Parathyroid adenoma (tissue), 2 donors: ENCODE measurements at regions not wholly inside any gene's neighbourhood (a gene's known extent, or its start where the extent isn't known, plus 50 kb on each side); places are given as distances from the start of the nearest gene placed in this dataset.

Source experiments
- H2AFZ ChIP-seq: fragments of 300-600 bp; sonication (generic); one replicate; pipeline ENCODE4 v1.7.0; 2017; ENCODE audit warnings: antibody characterized with exemption, mild to moderate bottlenecking
- H3K27ac ChIP-seq: fragments of 300-600 bp; sonication (generic); one replicate; pipeline ENCODE4 v1.7.0; 2017
- H3K27me3 ChIP-seq: fragments of 300-600 bp; sonication (generic); one replicate; pipeline ENCODE4 v1.7.0; 2017; ENCODE audit warnings: low read length; ENCODE audit not compliant: control insufficient read depth, insufficient read depth
- H3K36me3 ChIP-seq: fragments of 300-600 bp; sonication (generic); one replicate; pipeline ENCODE4 v1.7.0; 2017; ENCODE audit warnings: low read length; ENCODE audit not compliant: control insufficient read depth, insufficient read depth
- H3K4me1 ChIP-seq: fragments of 300-600 bp; sonication (generic); one replicate; pipeline ENCODE4 v1.7.0; 2017; ENCODE audit warnings: control low read depth
- H3K4me2 ChIP-seq: fragments of 300-600 bp; sonication (generic); one replicate; pipeline ENCODE4 v1.7.0; 2017; ENCODE audit warnings: low read length
- H3K4me3 ChIP-seq: fragments of 300-600 bp; sonication (generic); one replicate; pipeline ENCODE4 v1.7.0; 2017; ENCODE audit warnings: low read depth, low read length
- H3K79me2 ChIP-seq: fragments of 300-600 bp; sonication (generic); one replicate; pipeline ENCODE4 v1.7.0; 2017; ENCODE audit warnings: control low read depth
- H3K9ac ChIP-seq: fragments of 300-600 bp; sonication (generic); one replicate; pipeline ENCODE4 v1.7.0; 2017; ENCODE audit warnings: mild to moderate bottlenecking
- H3K9me3 ChIP-seq: fragments of 300-600 bp; sonication (generic); one replicate; pipeline ENCODE4 v1.7.0; 2017; ENCODE audit warnings: low read length; ENCODE audit not compliant: control insufficient read depth
- TF ChIP-seq, protein P1 (sequence below): fragments of 300-600 bp; sonication (generic); IDR thresholded peaks from one replicate; pipeline ENCODE4 v1.7.0; 2017; ENCODE audit warnings: antibody characterized with exemption, mild to moderate bottlenecking
- donor health status: primary hyperparathyroidism.

GRCh38 chr13:105758918-105759860 is 776.3 kb downstream of the EFNB2 start:
- no peak overlapping the region for H2AFZ ChIP-seq
- TF ChIP-seq, protein P1, sequence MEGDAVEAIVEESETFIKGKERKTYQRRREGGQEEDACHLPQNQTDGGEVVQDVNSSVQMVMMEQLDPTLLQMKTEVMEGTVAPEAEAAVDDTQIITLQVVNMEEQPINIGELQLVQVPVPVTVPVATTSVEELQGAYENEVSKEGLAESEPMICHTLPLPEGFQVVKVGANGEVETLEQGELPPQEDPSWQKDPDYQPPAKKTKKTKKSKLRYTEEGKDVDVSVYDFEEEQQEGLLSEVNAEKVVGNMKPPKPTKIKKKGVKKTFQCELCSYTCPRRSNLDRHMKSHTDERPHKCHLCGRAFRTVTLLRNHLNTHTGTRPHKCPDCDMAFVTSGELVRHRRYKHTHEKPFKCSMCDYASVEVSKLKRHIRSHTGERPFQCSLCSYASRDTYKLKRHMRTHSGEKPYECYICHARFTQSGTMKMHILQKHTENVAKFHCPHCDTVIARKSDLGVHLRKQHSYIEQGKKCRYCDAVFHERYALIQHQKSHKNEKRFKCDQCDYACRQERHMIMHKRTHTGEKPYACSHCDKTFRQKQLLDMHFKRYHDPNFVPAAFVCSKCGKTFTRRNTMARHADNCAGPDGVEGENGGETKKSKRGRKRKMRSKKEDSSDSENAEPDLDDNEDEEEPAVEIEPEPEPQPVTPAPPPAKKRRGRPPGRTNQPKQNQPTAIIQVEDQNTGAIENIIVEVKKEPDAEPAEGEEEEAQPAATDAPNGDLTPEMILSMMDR, result no peak
- H3K9ac ChIP-seq, result no peak overlapping the region
- no peak overlapping the region for H3K27ac ChIP-seq
- H3K79me2 ChIP-seq, result no peaks in the 10 kb centered on the region
- H3K36me3 ChIP-seq, result no peaks in the 10 kb centered on the region
- H3K4me2 ChIP-seq, result no peak overlapping the region
- H3K27me3 ChIP-seq, result no peaks in the 10 kb centered on the region
- no peaks in the 10 kb centered on the region for H3K9me3 ChIP-seq
- no peak overlapping the region for H3K4me3 ChIP-seq
- H3K4me1 ChIP-seq, result no peaks in the 10 kb centered on the region

- Histone ChIP-seq H3K4me3 (no peak overlapping the region), H2AFZ (no peak overlapping the region), H3K4me2 (no peak overlapping the region), H3K9ac (no peak overlapping the region), H3K36me3 (no peaks in the 10 kb centered on the region), H3K27me3 (no peaks in the 10 kb centered on the region), H3K4me1 (no peaks in the 10 kb centered on the region), H3K27ac (no peak overlapping the region), H3K9me3 (no peaks in the 10 kb centered on the region), H3K79me2 (no peaks in the 10 kb centered on the region)
- TF ChIP-seq, protein P1, result no peak
Observed at GRCh38 chr13:105740739-105741138, 794.7 kb downstream of the EFNB2 start.

- no peak overlapping the region for H3K9ac ChIP-seq
- no peaks in the 10 kb centered on the region for H3K36me3 ChIP-seq
- H3K9me3 ChIP-seq, result no peaks in the 10 kb centered on the region
- no peaks in the 10 kb centered on the region for H3K79me2 ChIP-seq
- no peak overlapping the region for H3K4me2 ChIP-seq
- no peaks in the 10 kb centered on the region for H3K4me1 ChIP-seq
- TF ChIP-seq, protein P1, result no peak
- no peak overlapping the region for H3K27ac ChIP-seq
- H3K4me3 ChIP-seq, result no peak overlapping the region
- no peak overlapping the region for H2AFZ ChIP-seq
- no peaks in the 10 kb centered on the region for H3K27me3 ChIP-seq
Observed at GRCh38 chr13:105737688-105738087, 797.8 kb downstream of the EFNB2 start.

DNA sequence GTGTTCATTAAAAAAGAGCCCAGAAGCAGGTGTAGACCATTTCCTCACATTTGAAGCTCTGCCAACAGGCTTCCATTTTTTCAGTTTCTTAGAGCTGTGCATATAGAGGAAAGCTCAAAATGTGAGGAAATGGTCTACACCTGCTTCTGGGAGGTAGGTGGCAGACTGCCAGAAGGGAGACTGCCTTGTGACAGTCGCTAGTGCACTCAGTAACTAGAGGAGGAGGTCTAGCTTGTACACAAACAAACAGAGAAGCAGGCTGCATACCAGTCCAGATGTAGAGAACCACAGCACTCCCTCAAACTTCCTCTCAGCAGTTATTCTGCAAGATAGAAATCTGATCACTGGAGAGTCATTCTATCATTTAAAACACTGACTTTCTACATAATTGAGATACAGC is 800.2 kb downstream of the EFNB2 start:
- H3K4me2 ChIP-seq, result no peak overlapping the region
- H3K79me2 ChIP-seq, result no peaks in the 10 kb centered on the region
- H3K27ac ChIP-seq, result no peak overlapping the region
- H2AFZ ChIP-seq, result no peak overlapping the region
- H3K27me3 ChIP-seq, result no peaks in the 10 kb centered on the region
- no peaks in the 10 kb centered on the region for H3K4me1 ChIP-seq
- H3K9ac ChIP-seq, result no peak overlapping the region
- no peaks in the 10 kb centered on the region for H3K36me3 ChIP-seq
- H3K9me3 ChIP-seq, result no peaks in the 10 kb centered on the region
- TF ChIP-seq, protein P1, result no peak
- H3K4me3 ChIP-seq, result no peak overlapping the region
